ENCODE measurements at regions not wholly inside any gene's neighbourhood (a gene's known extent, or its start where the extent isn't known, plus 50 kb on each side); places are given as distances from the start of the nearest gene placed in this dataset.

DNA sequence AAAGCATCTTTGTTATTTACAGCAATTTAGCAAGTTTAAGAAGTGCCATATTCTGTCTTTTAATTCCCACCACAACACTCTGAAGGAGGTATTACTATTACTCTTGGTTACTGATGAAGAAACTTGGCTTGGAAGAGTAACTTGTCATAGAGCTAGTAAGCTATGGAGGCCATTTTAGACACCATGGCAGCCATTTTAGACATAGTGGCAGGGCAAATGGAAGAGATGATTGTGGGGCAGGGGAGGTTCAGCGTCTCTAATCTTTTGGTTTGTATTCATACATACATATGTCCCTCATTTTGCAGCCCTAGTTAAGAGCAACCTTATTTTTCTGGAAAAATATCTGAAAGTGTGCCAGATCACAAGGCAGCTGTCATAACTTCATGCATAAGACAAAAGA is 82.6 kb upstream of the SOX1 start:
- H3K4me2 ChIP-seq, result no peak overlapping the region
- POLR2A ChIA-PET, result no interaction called here
- CTCF ChIA-PET, result no interaction called here
- no peaks in the 10 kb centered on the region for H3K4me1 ChIP-seq (ENCODE audit: control insufficient read depth in 1 of 2, insufficient read depth in 2 of 2, low read depth in 1 of 2, low read length in 1 of 2)
- H3F3A ChIP-seq (replicated peaks; ENCODE audit: insufficient read depth), result no peaks in the 10 kb centered on the region
- no peak overlapping the region for H2AFZ ChIP-seq (ENCODE audit: low read depth)
- no peaks in the 10 kb centered on the region for H3K9me3 ChIP-seq
- no peaks in the 10 kb centered on the region for H3K27me3 ChIP-seq (ENCODE audit: insufficient read depth)
- no peak for DNase-seq
- H4K20me1 ChIP-seq (ENCODE audit: insufficient read depth), result no peaks in the 10 kb centered on the region
- 0% methylated on average over 1 of the region's 1 CpG for WGBS (ENCODE audit: low lambda C conversion rate)
- no peaks in the 10 kb centered on the region for H3K36me3 ChIP-seq (replicated peaks in 1 of 2; ENCODE audit: control insufficient read depth in 1 of 2, insufficient read depth in 2 of 2, low read length in 1 of 2)
- no peaks in the 10 kb centered on the region for H3K9me2 ChIP-seq
- TF ChIP-seq SMC3 (IDR thresholded peaks at IDR 0.05; ENCODE audit: low read depth, low read length) (no peak), JUND (IDR thresholded peaks at IDR 0.05) (no peak), NFIC (IDR thresholded peaks at IDR 0.05; ENCODE audit: borderline replicate concordance) (no peak), RXRA (IDR thresholded peaks at IDR 0.05; ENCODE audit: borderline replicate concordance, low read depth) (no peak), CHD2 (IDR thresholded peaks at IDR 0.05; ENCODE audit: low read length, partially characterized antibody) (no peak), EZH2phosphoT487 (IDR thresholded peaks at IDR 0.05; ENCODE audit: borderline replicate concordance, low read depth) (no peak), TAF1 (IDR thresholded peaks at IDR 0.05; ENCODE audit: borderline replicate concordance, low read depth, low read length) (no peak), NRF1 (IDR thresholded peaks at IDR 0.05; ENCODE audit: low read depth, low read length) (no peak), RFX5 (IDR thresholded peaks at IDR 0.05; ENCODE audit: low read length) (no peak), PBX3 (IDR thresholded peaks at IDR 0.05) (no peak), MAX (IDR thresholded peaks at IDR 0.05; ENCODE audit: low read depth) (no peak)
- TF ChIP-seq, protein P1, sequence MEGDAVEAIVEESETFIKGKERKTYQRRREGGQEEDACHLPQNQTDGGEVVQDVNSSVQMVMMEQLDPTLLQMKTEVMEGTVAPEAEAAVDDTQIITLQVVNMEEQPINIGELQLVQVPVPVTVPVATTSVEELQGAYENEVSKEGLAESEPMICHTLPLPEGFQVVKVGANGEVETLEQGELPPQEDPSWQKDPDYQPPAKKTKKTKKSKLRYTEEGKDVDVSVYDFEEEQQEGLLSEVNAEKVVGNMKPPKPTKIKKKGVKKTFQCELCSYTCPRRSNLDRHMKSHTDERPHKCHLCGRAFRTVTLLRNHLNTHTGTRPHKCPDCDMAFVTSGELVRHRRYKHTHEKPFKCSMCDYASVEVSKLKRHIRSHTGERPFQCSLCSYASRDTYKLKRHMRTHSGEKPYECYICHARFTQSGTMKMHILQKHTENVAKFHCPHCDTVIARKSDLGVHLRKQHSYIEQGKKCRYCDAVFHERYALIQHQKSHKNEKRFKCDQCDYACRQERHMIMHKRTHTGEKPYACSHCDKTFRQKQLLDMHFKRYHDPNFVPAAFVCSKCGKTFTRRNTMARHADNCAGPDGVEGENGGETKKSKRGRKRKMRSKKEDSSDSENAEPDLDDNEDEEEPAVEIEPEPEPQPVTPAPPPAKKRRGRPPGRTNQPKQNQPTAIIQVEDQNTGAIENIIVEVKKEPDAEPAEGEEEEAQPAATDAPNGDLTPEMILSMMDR (IDR thresholded peaks at IDR 0.05), result no peak
- TF ChIP-seq, protein P2, sequence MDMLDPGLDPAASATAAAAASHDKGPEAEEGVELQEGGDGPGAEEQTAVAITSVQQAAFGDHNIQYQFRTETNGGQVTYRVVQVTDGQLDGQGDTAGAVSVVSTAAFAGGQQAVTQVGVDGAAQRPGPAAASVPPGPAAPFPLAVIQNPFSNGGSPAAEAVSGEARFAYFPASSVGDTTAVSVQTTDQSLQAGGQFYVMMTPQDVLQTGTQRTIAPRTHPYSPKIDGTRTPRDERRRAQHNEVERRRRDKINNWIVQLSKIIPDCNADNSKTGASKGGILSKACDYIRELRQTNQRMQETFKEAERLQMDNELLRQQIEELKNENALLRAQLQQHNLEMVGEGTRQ (IDR thresholded peaks at IDR 0.05; ENCODE audit: borderline replicate concordance, low read depth, low read length), result no peak
- TF ChIP-seq, protein P3, sequence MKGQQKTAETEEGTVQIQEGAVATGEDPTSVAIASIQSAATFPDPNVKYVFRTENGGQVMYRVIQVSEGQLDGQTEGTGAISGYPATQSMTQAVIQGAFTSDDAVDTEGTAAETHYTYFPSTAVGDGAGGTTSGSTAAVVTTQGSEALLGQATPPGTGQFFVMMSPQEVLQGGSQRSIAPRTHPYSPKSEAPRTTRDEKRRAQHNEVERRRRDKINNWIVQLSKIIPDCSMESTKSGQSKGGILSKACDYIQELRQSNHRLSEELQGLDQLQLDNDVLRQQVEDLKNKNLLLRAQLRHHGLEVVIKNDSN (IDR thresholded peaks at IDR 0.05; ENCODE audit: borderline replicate concordance, low read depth), result no peak
- no peak overlapping the region for H3K9ac ChIP-seq
- H3K27ac ChIP-seq (ENCODE audit: low read depth in 2 of 2, low read length in 1 of 2), result no peak overlapping the region
- no peaks in the 10 kb centered on the region for H3K79me2 ChIP-seq (ENCODE audit: insufficient read depth)
- no peak overlapping the region for H3K4me3 ChIP-seq (ENCODE audit: low read depth in 2 of 2, low read length in 1 of 2)

Data from SK-N-SH (cell line).